Left hindlimb (tissue), 1 donor: ENCODE measurements at regions not wholly inside any gene's neighbourhood (a gene's known extent, or its start where the extent isn't known, plus 50 kb on each side); places are given as distances from the start of the nearest gene placed in this dataset.

Experiments
- DNase-seq: peaks from one replicate; pipeline ENCODE4 v3.0.0-alpha.2; 2018

GRCh38 chr3:87041191-87041590 lies 50.2 kb upstream of the VGLL3 start:
- no peak for DNase-seq
